ENCODE measurements at regions not wholly inside any gene's neighbourhood (a gene's known extent, or its start where the extent isn't known, plus 50 kb on each side); places are given as distances from the start of the nearest gene placed in this dataset.

DNA sequence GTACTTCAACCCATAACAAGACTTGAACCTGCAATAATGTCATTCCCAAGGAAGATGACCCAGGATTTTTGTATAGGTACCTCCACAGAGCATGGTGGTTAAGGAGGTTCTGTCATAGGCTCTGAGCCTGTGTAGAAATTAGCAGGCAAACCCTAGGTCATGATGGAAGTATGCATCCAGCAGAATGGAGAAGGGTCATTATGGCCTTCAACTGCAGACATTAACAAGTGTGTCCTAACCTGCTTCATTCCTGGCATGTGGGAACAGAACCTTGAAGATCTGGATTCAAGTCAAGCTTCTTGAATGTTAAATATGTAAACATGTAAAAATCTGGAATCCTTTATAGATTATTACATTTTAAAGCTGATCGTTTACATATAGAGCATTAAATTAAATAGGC is 116.2 kb upstream of the SLC38A4 start:
- no peak for DNase-seq (ENCODE audit: low read depth, low spot score)
- POLR2A ChIA-PET: no interaction called here

DNA sequence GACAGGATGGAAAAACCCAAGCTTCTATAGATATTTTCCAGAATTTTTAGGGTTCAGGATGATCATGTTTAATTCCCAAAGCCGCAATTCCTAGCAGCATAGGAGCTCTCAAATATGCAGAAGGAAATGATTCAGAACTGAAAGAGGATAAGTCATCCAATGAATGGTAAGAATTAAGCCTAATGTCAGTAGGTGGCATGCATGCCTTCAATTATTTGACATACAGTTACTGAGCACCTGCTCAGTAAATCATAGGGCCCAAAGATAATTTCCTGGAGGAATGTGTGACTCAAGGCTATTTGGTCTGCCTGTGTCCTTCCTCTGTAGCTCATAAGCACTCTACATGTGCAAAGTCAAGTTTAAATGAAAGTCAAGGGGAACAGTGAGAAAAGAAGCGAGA is 116.8 kb upstream of the SLC38A4 start:
- TF ChIP-seq, protein P1, sequence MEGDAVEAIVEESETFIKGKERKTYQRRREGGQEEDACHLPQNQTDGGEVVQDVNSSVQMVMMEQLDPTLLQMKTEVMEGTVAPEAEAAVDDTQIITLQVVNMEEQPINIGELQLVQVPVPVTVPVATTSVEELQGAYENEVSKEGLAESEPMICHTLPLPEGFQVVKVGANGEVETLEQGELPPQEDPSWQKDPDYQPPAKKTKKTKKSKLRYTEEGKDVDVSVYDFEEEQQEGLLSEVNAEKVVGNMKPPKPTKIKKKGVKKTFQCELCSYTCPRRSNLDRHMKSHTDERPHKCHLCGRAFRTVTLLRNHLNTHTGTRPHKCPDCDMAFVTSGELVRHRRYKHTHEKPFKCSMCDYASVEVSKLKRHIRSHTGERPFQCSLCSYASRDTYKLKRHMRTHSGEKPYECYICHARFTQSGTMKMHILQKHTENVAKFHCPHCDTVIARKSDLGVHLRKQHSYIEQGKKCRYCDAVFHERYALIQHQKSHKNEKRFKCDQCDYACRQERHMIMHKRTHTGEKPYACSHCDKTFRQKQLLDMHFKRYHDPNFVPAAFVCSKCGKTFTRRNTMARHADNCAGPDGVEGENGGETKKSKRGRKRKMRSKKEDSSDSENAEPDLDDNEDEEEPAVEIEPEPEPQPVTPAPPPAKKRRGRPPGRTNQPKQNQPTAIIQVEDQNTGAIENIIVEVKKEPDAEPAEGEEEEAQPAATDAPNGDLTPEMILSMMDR (IDR thresholded peaks at IDR 0.05; ENCODE audit: low read depth, low read length): no peak
- Histone ChIP-seq H3K9me3 (ENCODE audit: control insufficient read depth, insufficient read depth, low read length) (no peaks in the 10 kb centered on the region), H3K4me3 (ENCODE audit: low read depth, low read length) (no peak overlapping the region), H3K27ac (ENCODE audit: low read depth, low read length) (peak overlapping the region; percentile 59), H3K27me3 (ENCODE audit: control insufficient read depth, insufficient read depth, low read length) (no peaks in the 10 kb centered on the region)
- DNase-seq (ENCODE audit: low read depth, low spot score): no peak
- ChIA-PET POLR2A (interaction anchor here (0.7 to 0.9 kb wide), 2 partner anchors 132 to 586 kb away, joined by 4 to 6 read pairs; no protein-coding TSS in a partner anchor), CTCF (interaction anchor here (0.6 to 2.0 kb wide), 5 partner anchors 18 to 817 kb away, joined by 3 to 8 read pairs (median 7); no protein-coding TSS in a partner anchor)

More for the DNA sequence above, 116.2 kb upstream of the SLC38A4 start:
- H3K27me3 ChIP-seq (ENCODE audit: control insufficient read depth, insufficient read depth, low read length): no peaks in the 10 kb centered on the region
- TF ChIP-seq, protein P1 (IDR thresholded peaks at IDR 0.05; ENCODE audit: low read depth, low read length): no peak
- no peaks in the 10 kb centered on the region for H3K9me3 ChIP-seq (ENCODE audit: control insufficient read depth, insufficient read depth, low read length)
- CTCF ChIA-PET: interaction anchor here (1.3 to 2.0 kb wide), 4 partner anchors 18 to 817 kb away, joined by 3 to 8 read pairs (median 8); no protein-coding TSS in a partner anchor
- no peak overlapping the region for H3K27ac ChIP-seq (ENCODE audit: low read depth, low read length)
- H3K4me3 ChIP-seq (ENCODE audit: low read depth, low read length): no peak overlapping the region

DNA sequence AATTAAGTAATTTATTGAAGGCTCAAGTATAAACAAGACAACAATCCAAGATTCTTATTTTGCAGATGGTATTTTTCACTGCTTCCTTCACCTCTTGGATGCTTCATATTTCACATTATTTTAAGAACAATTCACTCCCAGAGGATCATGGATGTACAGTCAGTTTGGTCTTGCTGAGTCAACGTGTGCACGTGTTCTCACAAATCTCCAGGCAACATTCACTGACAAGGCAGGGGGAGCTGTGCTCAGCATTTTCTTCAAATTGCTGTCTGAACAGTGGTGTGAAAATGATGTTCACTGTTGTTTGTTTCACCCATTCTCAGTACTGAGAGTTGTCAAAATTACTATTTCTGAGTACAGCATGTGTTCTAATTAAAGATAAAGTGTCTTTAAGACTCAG is 118.3 kb upstream of the SLC38A4 start:
- ChIA-PET POLR2A (no interaction called here), CTCF (interaction anchor here (1.1 to 2.4 kb wide), 3 partner anchors 41 to 283 kb away, joined by 3 to 12 read pairs (median 6); no protein-coding TSS in a partner anchor)
- Histone ChIP-seq H3K4me3 (ENCODE audit: low read depth, low read length) (no peak overlapping the region), H3K9me3 (ENCODE audit: control insufficient read depth, insufficient read depth, low read length) (no peaks in the 10 kb centered on the region), H3K27me3 (ENCODE audit: control insufficient read depth, insufficient read depth, low read length) (no peaks in the 10 kb centered on the region), H3K27ac (ENCODE audit: low read depth, low read length) (no peak overlapping the region)
- TF ChIP-seq, protein P1 (IDR thresholded peaks at IDR 0.05; ENCODE audit: low read depth, low read length): peak; percentile 43
- DNase-seq (ENCODE audit: low read depth, low spot score): no peak

DNA sequence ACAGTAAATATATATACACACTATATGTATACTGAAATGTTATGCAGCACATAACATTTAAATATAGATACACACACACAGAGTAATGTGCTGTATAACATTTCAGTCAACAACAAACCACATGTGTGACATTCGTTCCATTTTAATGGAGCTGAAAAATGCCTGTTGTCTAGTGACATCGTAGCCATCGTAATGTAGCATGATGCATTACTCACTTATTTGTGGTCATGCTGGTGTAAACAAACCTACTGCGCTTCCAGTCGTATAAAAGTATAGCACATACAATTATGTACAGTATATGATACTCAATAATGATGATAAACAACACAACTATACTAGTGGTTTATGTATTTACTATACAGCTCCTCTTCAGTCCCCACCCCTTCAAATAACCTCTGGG is 119.0 kb upstream of the SLC38A4 start:
- Histone ChIP-seq H3K9me3 (ENCODE audit: control insufficient read depth, insufficient read depth, low read length) (no peaks in the 10 kb centered on the region), H3K27me3 (ENCODE audit: control insufficient read depth, insufficient read depth, low read length) (no peaks in the 10 kb centered on the region), H3K27ac (ENCODE audit: low read depth, low read length) (no peak overlapping the region), H3K4me3 (ENCODE audit: low read depth, low read length) (no peak overlapping the region)
- TF ChIP-seq, protein P1 (IDR thresholded peaks at IDR 0.05; ENCODE audit: low read depth, low read length): no peak
- CTCF ChIA-PET: interaction anchor here (0.7 to 2.4 kb wide), 5 partner anchors 9 to 283 kb away, joined by 3 to 12 read pairs (median 3); no protein-coding TSS in a partner anchor
- POLR2A ChIA-PET: interaction anchor here (0.7 kb wide), 1 partner anchor 65 kb away, joined by 3 read pairs; no protein-coding TSS in a partner anchor
- DNase-seq (ENCODE audit: low read depth, low spot score): no peak

DNA sequence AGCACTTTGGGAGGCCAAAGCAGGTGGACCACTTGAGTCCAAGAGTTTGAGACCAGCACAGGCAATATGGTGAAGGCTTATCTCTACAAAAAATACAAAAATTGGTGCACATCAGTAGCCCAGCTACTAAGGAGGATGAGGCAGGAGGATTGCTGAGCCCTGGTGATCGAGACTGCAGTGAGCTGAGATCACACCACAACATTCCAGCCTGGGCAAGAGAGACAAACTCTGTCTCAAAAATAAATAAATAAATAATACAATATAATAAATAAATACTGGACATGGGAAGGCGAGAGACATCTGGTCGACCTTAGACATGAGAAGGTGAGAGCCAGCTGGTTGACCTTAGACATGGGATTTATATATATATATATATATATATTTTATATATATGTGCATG is 119.8 kb upstream of the SLC38A4 start:
- CTCF ChIA-PET: interaction anchor here (0.7 to 2.4 kb wide), 4 partner anchors 10 to 75 kb away, joined by 3 to 12 read pairs (median 6); no protein-coding TSS in a partner anchor

More for the DNA sequence above, 119.8 kb upstream of the SLC38A4 start:
- Histone ChIP-seq H3K27ac (ENCODE audit: low read depth, low read length) (no peak overlapping the region), H3K4me3 (ENCODE audit: low read depth, low read length) (no peak overlapping the region), H3K9me3 (ENCODE audit: control insufficient read depth, insufficient read depth, low read length) (no peaks in the 10 kb centered on the region), H3K27me3 (ENCODE audit: control insufficient read depth, insufficient read depth, low read length) (no peaks in the 10 kb centered on the region)
- TF ChIP-seq, protein P1 (IDR thresholded peaks at IDR 0.05; ENCODE audit: low read depth, low read length): no peak
- POLR2A ChIA-PET: no interaction called here
- DNase-seq (ENCODE audit: low read depth, low spot score): no peak
